GM10248 (cell line): ENCODE measurements at regions not wholly inside any gene's neighbourhood (a gene's known extent, or its start where the extent isn't known, plus 50 kb on each side); places are given as distances from the start of the nearest gene placed in this dataset.

Experiments
- CTCF ChIA-PET: fragments of 300-600 bp; sonication (Branson Sonifier 250); formaldehyde crosslinking; extraction: SDS; loops from one replicate; lab custom pipeline; 2021; ENCODE audit warnings: antibody characterized with exemption; lab: Yijun Ruan, JAX
- POLR2A ChIA-PET: fragments of 350-650 bp; sonication (Branson Sonifier 250); formaldehyde crosslinking; extraction: SDS; loops from one replicate; lab custom pipeline; 2020; ENCODE audit warnings: antibody characterized with exemption; lab: Yijun Ruan, JAX
- DNase-seq: peaks from one replicate; pipeline ENCODE4 v3.0.0; 2012; ENCODE audit errors: extremely low spot score
- TF ChIP-seq, protein P1 (sequence below): IDR thresholded peaks from 2 replicates; pipeline ENCODE4 v1.5.1; 2012; ENCODE audit warnings: mild to moderate bottlenecking, low read depth; ENCODE audit errors: extremely low read depth, missing control alignments, control extremely low read depth

DNA sequence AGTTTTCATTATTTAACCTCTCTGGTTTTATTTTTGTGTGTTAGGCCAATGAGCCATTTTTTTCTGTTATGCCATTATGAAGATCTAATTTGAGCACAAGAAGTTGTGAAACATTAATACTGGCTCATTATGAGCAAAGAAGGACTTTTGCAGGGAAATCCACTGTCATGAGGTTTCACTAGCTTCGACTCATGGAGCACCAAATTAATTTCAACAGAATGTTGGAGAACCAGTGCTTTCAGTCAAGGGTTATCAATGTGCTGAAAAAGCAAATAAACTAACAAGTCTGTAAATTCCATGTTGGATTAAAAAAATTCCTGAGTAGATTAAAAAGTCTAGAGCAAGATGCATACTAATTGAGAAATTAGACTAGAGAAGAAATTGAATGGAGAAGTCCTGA, 594.2 kb upstream of the FZD8 start:
- TF ChIP-seq, protein P1, sequence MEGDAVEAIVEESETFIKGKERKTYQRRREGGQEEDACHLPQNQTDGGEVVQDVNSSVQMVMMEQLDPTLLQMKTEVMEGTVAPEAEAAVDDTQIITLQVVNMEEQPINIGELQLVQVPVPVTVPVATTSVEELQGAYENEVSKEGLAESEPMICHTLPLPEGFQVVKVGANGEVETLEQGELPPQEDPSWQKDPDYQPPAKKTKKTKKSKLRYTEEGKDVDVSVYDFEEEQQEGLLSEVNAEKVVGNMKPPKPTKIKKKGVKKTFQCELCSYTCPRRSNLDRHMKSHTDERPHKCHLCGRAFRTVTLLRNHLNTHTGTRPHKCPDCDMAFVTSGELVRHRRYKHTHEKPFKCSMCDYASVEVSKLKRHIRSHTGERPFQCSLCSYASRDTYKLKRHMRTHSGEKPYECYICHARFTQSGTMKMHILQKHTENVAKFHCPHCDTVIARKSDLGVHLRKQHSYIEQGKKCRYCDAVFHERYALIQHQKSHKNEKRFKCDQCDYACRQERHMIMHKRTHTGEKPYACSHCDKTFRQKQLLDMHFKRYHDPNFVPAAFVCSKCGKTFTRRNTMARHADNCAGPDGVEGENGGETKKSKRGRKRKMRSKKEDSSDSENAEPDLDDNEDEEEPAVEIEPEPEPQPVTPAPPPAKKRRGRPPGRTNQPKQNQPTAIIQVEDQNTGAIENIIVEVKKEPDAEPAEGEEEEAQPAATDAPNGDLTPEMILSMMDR = no peak
- DNase-seq = no peak
- POLR2A ChIA-PET = no interaction called here
- CTCF ChIA-PET = no interaction called here

DNA sequence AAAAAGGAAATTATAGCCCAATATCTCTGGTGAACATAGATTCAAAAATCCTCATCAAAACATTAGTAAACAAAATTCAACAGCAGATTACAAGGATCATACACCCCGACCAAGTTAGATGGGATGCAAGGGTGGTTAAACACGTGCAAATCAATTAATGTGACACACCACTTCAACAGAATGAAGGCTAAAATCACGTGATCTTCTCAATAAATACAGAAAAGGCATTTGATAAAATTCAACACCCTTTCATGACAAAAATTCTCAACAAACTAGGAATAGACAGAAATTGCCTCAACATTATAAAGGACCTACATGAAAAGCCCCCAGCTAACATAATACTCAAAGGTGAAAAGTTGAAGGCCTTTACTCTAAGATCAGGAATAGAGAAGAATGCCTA, 590.8 kb upstream of the FZD8 start:
- ChIA-PET CTCF (no interaction called here), POLR2A (no interaction called here)
- DNase-seq = no peak
- TF ChIP-seq, protein P1 = no peak

DNA sequence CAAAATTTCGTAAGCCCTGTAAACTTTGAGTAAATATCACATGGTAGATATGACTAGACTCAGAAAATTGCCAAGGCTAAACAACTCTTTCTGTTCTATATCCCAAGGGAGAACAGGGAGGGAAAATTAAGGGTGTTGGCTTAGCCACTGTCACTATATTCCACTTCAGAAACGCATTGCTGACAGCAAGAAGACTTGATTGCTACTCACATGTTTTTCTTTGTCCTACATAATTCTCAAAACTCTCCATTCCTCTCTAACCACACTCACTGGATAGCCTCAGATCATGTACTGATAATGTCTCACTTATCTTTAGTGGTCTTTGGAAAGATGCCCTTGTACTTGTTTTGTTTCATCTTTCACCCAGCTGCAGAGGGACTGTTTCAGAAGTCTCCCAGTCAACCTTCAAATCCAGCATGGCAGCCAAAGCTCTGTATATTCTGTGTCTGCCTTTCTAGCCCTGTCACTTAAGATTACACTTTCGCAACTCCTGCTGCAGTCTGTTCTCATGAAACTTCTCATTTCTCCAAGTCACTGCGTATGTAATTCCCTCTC, 582.4 kb upstream of the FZD8 start:
- no peak for DNase-seq
- TF ChIP-seq, protein P1 = no peak
- ChIA-PET CTCF (interaction anchor here (1.0 kb wide), 1 partner anchor 46 kb away, joined by 3 read pairs; no protein-coding TSS in a partner anchor), POLR2A (no interaction called here)

DNA sequence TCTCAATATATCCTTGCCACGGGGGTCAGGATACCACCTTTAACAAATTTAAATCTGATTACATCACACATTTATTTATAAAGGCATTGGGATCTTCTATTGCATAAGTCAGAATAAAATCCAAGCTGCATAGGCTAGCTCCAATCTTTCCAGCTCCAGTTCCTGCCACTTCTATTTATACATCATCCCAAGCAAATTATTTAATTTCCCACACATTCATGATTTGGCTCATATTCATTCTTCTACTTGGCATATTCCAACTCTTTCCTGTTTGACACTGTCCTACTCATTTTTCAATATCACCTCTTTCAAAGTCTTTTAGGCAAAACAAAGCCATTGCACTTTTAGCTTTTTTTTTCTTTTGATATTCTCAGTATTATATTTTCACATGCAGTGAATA, 579.0 kb upstream of the FZD8 start:
- ChIA-PET CTCF (interaction anchor here (1.4 kb wide), 1 partner anchor 10 kb away, joined by 3 read pairs; no protein-coding TSS in a partner anchor), POLR2A (no interaction called here)
- DNase-seq = no peak
- TF ChIP-seq, protein P1 = no peak

DNA sequence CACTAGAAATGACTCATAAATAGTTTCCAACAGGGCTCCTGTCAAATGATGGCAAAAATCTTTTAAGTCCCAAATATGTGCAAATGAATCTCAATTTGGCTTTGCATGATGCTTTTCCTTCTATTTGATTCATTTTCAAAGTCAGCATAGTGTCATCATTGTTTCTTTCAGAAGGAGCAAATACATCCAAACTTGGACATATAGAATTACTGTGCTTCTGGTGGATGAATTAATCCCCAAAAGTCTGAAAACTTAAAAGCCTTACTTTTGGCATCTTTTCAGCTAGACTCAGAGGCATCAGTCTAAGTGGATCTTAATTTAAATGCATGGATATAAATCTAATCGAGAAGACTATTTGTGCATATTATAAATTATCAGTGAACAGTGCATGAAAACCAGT, 578.1 kb upstream of the FZD8 start:
- ChIA-PET POLR2A (no interaction called here), CTCF (no interaction called here)
- TF ChIP-seq, protein P1 = no peak
- no peak for DNase-seq

DNA sequence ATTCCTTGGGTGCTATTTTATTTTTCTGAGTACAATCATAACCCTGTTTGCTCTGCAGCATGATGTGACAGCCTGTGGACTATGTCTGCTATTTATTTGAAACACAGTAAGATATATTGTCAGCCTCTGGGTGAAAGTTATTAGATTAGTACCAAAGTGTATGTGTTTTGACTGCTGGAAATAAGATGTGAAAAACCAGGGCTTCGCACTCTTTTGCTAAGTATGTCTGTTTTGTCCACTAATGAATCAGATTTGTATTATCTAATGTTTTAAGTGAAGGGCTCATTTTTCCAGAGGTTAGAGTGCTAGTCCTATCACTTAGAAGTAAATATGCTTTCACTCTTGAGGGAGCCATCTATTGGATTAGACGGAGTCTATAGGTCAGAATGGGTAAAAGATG, 569.8 kb upstream of the FZD8 start:
- ChIA-PET CTCF (interaction anchor here (1.0 kb wide), 1 partner anchor 9 kb away, joined by 3 read pairs; no protein-coding TSS in a partner anchor), POLR2A (no interaction called here)
- TF ChIP-seq, protein P1 = no peak
- DNase-seq = no peak
